ENCODE measurements at regions not wholly inside any gene's neighbourhood (a gene's known extent, or its start where the extent isn't known, plus 50 kb on each side); places are given as distances from the start of the nearest gene placed in this dataset.
"Not testable (repeated sequence)": the region's sequence is repeated elsewhere in the genome, so short reads cannot be mapped to it uniquely, and the experiment has no call there.

DNA sequence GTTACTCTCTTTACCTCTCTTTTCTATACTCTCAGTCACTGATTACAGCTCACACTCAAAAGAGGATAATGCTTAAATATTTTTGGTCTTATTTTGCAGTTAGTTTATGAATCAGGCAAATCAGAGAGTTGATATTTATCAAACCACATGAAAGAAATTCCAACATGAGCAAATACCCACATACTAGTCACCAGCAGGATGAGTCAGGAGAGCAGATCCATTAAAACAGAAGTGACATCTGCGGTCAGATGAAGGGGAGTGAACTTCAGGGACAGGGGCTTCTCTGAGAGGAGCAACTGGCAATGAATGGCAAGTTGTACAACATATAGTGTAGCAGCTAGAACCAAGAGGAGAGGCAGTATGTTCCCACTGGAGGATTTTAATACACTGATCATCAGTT lies 258.7 kb downstream of the SYT10 start:
- Histone ChIP-seq H3K4me3 (ENCODE audit: low read length) (no peak overlapping the region), H3K4me1 (ENCODE audit: insufficient read depth, low read length) (no peaks in the 10 kb centered on the region)

DNA sequence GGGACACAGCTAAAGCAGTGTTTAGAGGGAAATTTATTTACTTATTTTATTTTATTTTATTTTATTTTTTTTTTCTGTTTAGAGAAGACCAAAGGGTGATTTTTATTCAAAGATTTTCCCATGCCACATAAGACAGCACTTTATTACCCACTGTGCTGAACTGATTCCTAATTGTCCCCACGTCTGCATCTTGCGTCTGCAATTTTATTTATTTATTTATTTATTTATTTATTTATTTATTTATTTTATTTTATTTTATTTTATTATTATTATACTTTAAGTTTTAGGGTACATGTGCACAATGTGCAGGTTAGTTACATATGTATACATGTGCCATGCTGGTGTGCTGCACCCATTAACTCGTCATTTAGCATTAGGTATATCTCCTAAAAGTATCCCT lies 269.7 kb upstream of the PKP2 start:
- H3K36me3 ChIP-seq (ENCODE audit: insufficient read depth, low read length); H3K27me3 ChIP-seq (ENCODE audit: insufficient read depth, low read length); H3K4me3 ChIP-seq (ENCODE audit: low read length); H2AFZ ChIP-seq (ENCODE audit: low read depth, low read length); H3K9me3 ChIP-seq (ENCODE audit: low read length); H3K4me1 ChIP-seq (ENCODE audit: insufficient read depth, low read length): not testable (repeated sequence)

More for the DNA sequence above, 258.7 kb downstream of the SYT10 start:
- H3K9me3 ChIP-seq (ENCODE audit: low read length), result no peaks in the 10 kb centered on the region
- H2AFZ ChIP-seq (ENCODE audit: low read depth, low read length), result no peak overlapping the region
- no peaks in the 10 kb centered on the region for H3K27me3 ChIP-seq (ENCODE audit: insufficient read depth, low read length)
- no peaks in the 10 kb centered on the region for H3K36me3 ChIP-seq (ENCODE audit: insufficient read depth, low read length)

DNA sequence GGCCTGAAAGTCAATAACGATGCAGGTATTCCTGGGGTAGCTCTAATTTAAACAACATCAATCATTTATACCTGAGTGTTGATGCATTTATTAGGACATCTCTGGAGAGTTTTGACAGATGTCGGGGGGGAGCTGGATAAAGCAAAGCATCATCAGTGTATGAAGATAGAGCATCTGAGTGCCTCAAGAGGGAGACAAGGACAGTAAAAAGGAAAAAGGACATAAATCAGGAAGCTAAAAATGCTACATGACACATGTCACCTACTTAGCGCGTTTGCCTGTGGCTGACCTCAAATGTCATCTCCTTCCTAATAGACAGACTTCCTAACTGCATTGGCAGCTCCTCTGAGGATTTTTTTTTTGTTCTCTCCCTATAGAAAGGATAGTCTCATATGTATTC lies 259.5 kb upstream of the PKP2 start:
- Histone ChIP-seq H3K36me3 (ENCODE audit: insufficient read depth, low read length) (no peaks in the 10 kb centered on the region), H2AFZ (ENCODE audit: low read depth, low read length) (no peak overlapping the region), H3K27me3 (ENCODE audit: insufficient read depth, low read length) (no peaks in the 10 kb centered on the region), H3K4me3 (ENCODE audit: low read length) (no peak overlapping the region), H3K9me3 (ENCODE audit: low read length) (no peaks in the 10 kb centered on the region), H3K4me1 (ENCODE audit: insufficient read depth, low read length) (no peaks in the 10 kb centered on the region)

- H2AFZ ChIP-seq (ENCODE audit: low read depth, low read length); H3K4me3 ChIP-seq (ENCODE audit: low read length); H3K4me1 ChIP-seq (ENCODE audit: insufficient read depth, low read length); H3K27me3 ChIP-seq (ENCODE audit: insufficient read depth, low read length); H3K9me3 ChIP-seq (ENCODE audit: low read length); H3K36me3 ChIP-seq (ENCODE audit: insufficient read depth, low read length): not testable (repeated sequence)
These were observed 250.7 kb upstream of the PKP2 start for GRCh38 chr12:33147292-33147691.

GRCh38 chr12:33129500-33129899 lies 232.9 kb upstream of the PKP2 start:
- no peaks in the 10 kb centered on the region for H3K27me3 ChIP-seq (ENCODE audit: insufficient read depth, low read length)
- no peak overlapping the region for H3K4me3 ChIP-seq (ENCODE audit: low read length)
- H2AFZ ChIP-seq (ENCODE audit: low read depth, low read length), result no peak overlapping the region
- no peaks in the 10 kb centered on the region for H3K9me3 ChIP-seq (ENCODE audit: low read length)
- no peaks in the 10 kb centered on the region for H3K4me1 ChIP-seq (ENCODE audit: insufficient read depth, low read length)
- H3K36me3 ChIP-seq (ENCODE audit: insufficient read depth, low read length), result no peaks in the 10 kb centered on the region

GRCh38 chr12:33125755-33126154 lies 229.2 kb upstream of the PKP2 start:
- no peak overlapping the region for H3K4me3 ChIP-seq (ENCODE audit: low read length)
- no peaks in the 10 kb centered on the region for H3K27me3 ChIP-seq (ENCODE audit: insufficient read depth, low read length)
- H2AFZ ChIP-seq (ENCODE audit: low read depth, low read length), result no peak overlapping the region
- H3K4me1 ChIP-seq (ENCODE audit: insufficient read depth, low read length), result no peaks in the 10 kb centered on the region
- no peaks in the 10 kb centered on the region for H3K9me3 ChIP-seq (ENCODE audit: low read length)
- no peaks in the 10 kb centered on the region for H3K36me3 ChIP-seq (ENCODE audit: insufficient read depth, low read length)

GRCh38 chr12:33116284-33116683 lies 219.7 kb upstream of the PKP2 start:
- Histone ChIP-seq H3K27me3 (ENCODE audit: insufficient read depth, low read length) (no peaks in the 10 kb centered on the region), H3K4me1 (ENCODE audit: insufficient read depth, low read length) (peaks cover 2% of the 10 kb centered on the region), H3K4me3 (ENCODE audit: low read length) (no peak overlapping the region), H3K9me3 (ENCODE audit: low read length) (no peaks in the 10 kb centered on the region), H3K36me3 (ENCODE audit: insufficient read depth, low read length) (no peaks in the 10 kb centered on the region), H2AFZ (ENCODE audit: low read depth, low read length) (no peak overlapping the region)

DNA sequence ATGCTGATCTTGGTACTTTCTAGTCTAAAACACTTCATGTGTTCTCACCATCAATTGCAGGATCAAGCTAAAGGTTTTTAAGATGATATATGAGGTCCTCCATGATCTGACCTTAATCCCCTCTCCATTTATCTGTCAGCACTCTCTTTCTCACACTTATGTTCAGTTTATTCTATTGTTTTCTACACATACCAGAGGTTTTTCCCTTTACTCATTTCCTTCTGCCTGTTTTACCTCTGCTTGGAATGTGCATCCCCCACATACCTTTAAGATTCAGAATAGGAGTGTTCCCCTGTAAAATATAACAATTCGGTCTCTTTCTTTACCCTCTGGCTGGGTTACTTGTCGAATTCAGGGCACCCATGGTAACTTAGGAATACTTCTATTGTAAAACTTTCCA lies 219.1 kb upstream of the PKP2 start:
- no peaks in the 10 kb centered on the region for H3K9me3 ChIP-seq (ENCODE audit: low read length)
- H3K4me1 ChIP-seq (ENCODE audit: insufficient read depth, low read length), result peaks cover 2% of the 10 kb centered on the region
- no peak overlapping the region for H3K4me3 ChIP-seq (ENCODE audit: low read length)
- no peak overlapping the region for H2AFZ ChIP-seq (ENCODE audit: low read depth, low read length)
- no peaks in the 10 kb centered on the region for H3K27me3 ChIP-seq (ENCODE audit: insufficient read depth, low read length)
- no peaks in the 10 kb centered on the region for H3K36me3 ChIP-seq (ENCODE audit: insufficient read depth, low read length)

DNA sequence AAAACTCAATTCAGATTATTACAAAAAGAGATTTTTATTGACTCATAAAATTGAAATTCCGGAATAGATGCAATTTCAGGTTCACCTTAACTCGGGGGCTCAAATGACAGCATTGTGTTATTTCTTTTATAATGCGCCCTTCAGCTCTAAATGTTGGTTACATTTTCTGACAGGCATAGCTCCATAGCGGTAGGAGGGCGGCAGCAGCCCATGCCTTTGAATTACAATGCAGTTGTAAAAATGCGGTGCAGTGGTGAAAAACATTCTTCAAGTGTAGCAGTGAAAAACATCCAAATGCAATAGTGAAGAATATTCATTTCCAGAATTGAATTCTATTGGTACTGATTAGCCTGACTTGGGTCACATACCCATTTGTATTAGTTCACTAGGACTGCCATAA lies 215.3 kb upstream of the PKP2 start:
- Histone ChIP-seq H3K9me3 (ENCODE audit: low read length) (no peaks in the 10 kb centered on the region), H3K27me3 (ENCODE audit: insufficient read depth, low read length) (no peaks in the 10 kb centered on the region), H3K4me3 (ENCODE audit: low read length) (no peak overlapping the region), H3K36me3 (ENCODE audit: insufficient read depth, low read length) (no peaks in the 10 kb centered on the region), H2AFZ (ENCODE audit: low read depth, low read length) (no peak overlapping the region), H3K4me1 (ENCODE audit: insufficient read depth, low read length) (peaks cover 2% of the 10 kb centered on the region)

DNA sequence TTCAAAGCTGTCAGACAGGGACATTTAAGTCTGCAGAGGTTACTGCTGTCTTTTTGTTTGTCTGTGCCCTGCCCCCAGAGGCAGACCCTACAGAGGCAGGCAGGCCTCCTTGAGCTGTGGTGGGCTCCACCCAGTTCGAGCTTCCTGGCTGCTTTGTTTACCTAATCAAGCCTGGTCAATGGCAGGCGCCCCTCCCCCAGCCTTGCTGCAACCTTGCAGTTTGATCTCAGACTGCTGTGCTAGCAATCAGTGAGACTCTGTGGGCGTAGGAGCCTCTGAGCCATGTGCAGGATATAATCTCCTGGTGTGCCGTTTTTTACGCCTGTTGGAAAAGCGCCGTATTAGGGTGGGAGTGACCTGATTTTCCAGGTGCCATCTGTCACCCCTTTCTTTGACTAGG lies 211.2 kb upstream of the PKP2 start:
- H3K27me3 ChIP-seq (ENCODE audit: insufficient read depth, low read length), result not testable (repeated sequence)

GRCh38 chr12:33093534-33093933 lies 197.0 kb upstream of the PKP2 start:
- Histone ChIP-seq H3K36me3 (ENCODE audit: insufficient read depth, low read length) (no peaks in the 10 kb centered on the region), H3K27me3 (ENCODE audit: insufficient read depth, low read length) (no peaks in the 10 kb centered on the region), H2AFZ (ENCODE audit: low read depth, low read length) (no peak overlapping the region), H3K9me3 (ENCODE audit: low read length) (no peaks in the 10 kb centered on the region), H3K4me1 (ENCODE audit: insufficient read depth, low read length) (peaks cover 2% of the 10 kb centered on the region), H3K4me3 (ENCODE audit: low read length) (no peak overlapping the region)

More for the DNA sequence above, 211.2 kb upstream of the PKP2 start:
- not testable (repeated sequence) for H3K4me1 ChIP-seq (ENCODE audit: insufficient read depth, low read length); H3K9me3 ChIP-seq (ENCODE audit: low read length); H3K4me3 ChIP-seq (ENCODE audit: low read length); H2AFZ ChIP-seq (ENCODE audit: low read depth, low read length); H3K36me3 ChIP-seq (ENCODE audit: insufficient read depth, low read length)

GRCh38 chr12:33087876-33088275 lies 191.3 kb upstream of the PKP2 start:
- H3K4me1 ChIP-seq (ENCODE audit: insufficient read depth, low read length); H3K9me3 ChIP-seq (ENCODE audit: low read length); H3K36me3 ChIP-seq (ENCODE audit: insufficient read depth, low read length); H3K27me3 ChIP-seq (ENCODE audit: insufficient read depth, low read length); H2AFZ ChIP-seq (ENCODE audit: low read depth, low read length); H3K4me3 ChIP-seq (ENCODE audit: low read length): not testable (repeated sequence)

GRCh38 chr12:33076401-33076800 lies 179.8 kb upstream of the PKP2 start:
- H3K9me3 ChIP-seq (ENCODE audit: low read length); H2AFZ ChIP-seq (ENCODE audit: low read depth, low read length); H3K4me1 ChIP-seq (ENCODE audit: insufficient read depth, low read length); H3K36me3 ChIP-seq (ENCODE audit: insufficient read depth, low read length); H3K27me3 ChIP-seq (ENCODE audit: insufficient read depth, low read length); H3K4me3 ChIP-seq (ENCODE audit: low read length): not testable (repeated sequence)

DNA sequence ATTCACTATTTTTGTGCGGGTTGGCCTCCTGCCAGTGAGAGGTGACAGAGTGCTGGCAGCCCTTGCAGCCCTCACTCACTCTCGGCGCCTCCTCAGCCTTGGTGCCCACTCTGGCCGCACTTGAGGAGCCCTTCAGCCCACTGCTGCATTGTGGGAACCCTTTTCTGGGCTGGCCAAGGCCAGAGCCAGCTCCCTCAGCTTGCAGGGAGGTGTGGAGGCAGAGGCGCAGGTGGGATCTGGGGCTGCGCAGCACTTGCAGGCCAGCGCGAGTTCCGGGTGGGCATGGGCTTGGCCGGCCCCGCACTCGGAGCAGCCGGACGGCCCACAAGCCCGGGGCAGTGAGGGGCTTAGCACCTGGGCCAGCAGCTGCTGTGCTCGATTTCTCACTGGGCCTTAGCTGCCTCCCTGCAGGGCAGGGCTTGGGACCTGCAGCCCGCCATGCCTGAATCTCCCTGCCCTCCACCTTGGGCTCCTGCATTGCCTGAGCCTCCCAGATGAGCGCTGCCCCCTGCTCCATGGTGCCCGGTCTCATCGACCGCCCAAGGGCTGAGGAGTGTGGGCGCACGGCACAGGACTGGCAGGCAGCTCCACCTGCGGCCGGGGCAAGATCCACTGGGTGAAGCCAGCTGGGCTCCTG lies 178.7 kb upstream of the PKP2 start:
- H3K9me3 ChIP-seq (ENCODE audit: low read length); H3K4me1 ChIP-seq (ENCODE audit: insufficient read depth, low read length); H2AFZ ChIP-seq (ENCODE audit: low read depth, low read length); H3K27me3 ChIP-seq (ENCODE audit: insufficient read depth, low read length); H3K4me3 ChIP-seq (ENCODE audit: low read length); H3K36me3 ChIP-seq (ENCODE audit: insufficient read depth, low read length): not testable (repeated sequence)

Data from neuron (in vitro differentiated cells).